Cortex of kidney (tissue), 1 donor: ENCODE measurements at regions not wholly inside any gene's neighbourhood (a gene's known extent, or its start where the extent isn't known, plus 50 kb on each side); places are given as distances from the start of the nearest gene placed in this dataset.
"Not testable (repeated sequence)": the region's sequence is repeated elsewhere in the genome, so short reads cannot be mapped to it uniquely, and the experiment has no call there.

ENCODE experiments used
- DNase-seq: peaks from one replicate; lab custom pipeline; 2025; lab: John Stamatoyannopoulos, UW

- DNase-seq: no peak
Measured at GRCh38 chr12:84134797-84135366, 777.7 kb downstream of the SLC6A15 start.

GRCh38 chr12:84131076-84131475, 781.5 kb downstream of the SLC6A15 start:
- no peak for DNase-seq

GRCh38 chr12:84128117-84128991, 784.2 kb downstream of the SLC6A15 start:
- DNase-seq: no peak

- no peak for DNase-seq
Measured at GRCh38 chr12:84124211-84124610, 788.4 kb downstream of the SLC6A15 start.

- no peak for DNase-seq
Measured at GRCh38 chr12:84117190-84117589, 795.4 kb downstream of the SLC6A15 start.

- no peak for DNase-seq
Measured at GRCh38 chr12:84113666-84114065, 798.9 kb downstream of the SLC6A15 start.

GRCh38 chr12:84103886-84104285, 808.7 kb downstream of the SLC6A15 start:
- DNase-seq: not testable (repeated sequence)

GRCh38 chr12:84101963-84102362, 810.6 kb downstream of the SLC6A15 start:
- DNase-seq: not testable (repeated sequence)

- DNase-seq: not testable (repeated sequence)
Measured at GRCh38 chr12:84099591-84099990, 813.0 kb downstream of the SLC6A15 start.

GRCh38 chr12:84091651-84092050, 820.9 kb downstream of the SLC6A15 start:
- DNase-seq: no peak

GRCh38 chr12:84089356-84089755, 823.2 kb downstream of the SLC6A15 start:
- no peak for DNase-seq

- DNase-seq: no peak
Measured at GRCh38 chr12:84085046-84085445, 827.6 kb downstream of the SLC6A15 start.

GRCh38 chr12:84079626-84080025, 833.0 kb downstream of the SLC6A15 start:
- DNase-seq: no peak

GRCh38 chr12:84077679-84078078, 834.9 kb downstream of the SLC6A15 start:
- DNase-seq: no peak

- no peak for DNase-seq
Measured at GRCh38 chr12:84075991-84076390, 836.6 kb downstream of the SLC6A15 start.

- no peak for DNase-seq
Measured at GRCh38 chr12:84073401-84073800, 839.2 kb downstream of the SLC6A15 start.

- no peak for DNase-seq
Measured at GRCh38 chr12:84072961-84073360, 839.6 kb downstream of the SLC6A15 start.

- DNase-seq: no peak
Measured at GRCh38 chr12:84070292-84070691, 842.3 kb downstream of the SLC6A15 start.

GRCh38 chr12:84069699-84070098, 842.9 kb downstream of the SLC6A15 start:
- no peak for DNase-seq

GRCh38 chr12:84069198-84069597, 843.4 kb downstream of the SLC6A15 start:
- DNase-seq: no peak

GRCh38 chr12:84058136-84058535, 854.5 kb downstream of the SLC6A15 start:
- no peak for DNase-seq

- DNase-seq: no peak
Measured at GRCh38 chr12:84054811-84055210, 857.8 kb downstream of the SLC6A15 start.

- no peak for DNase-seq
Measured at GRCh38 chr12:84047881-84048280, 864.7 kb downstream of the SLC6A15 start.

GRCh38 chr12:84046859-84047258, 865.7 kb downstream of the SLC6A15 start:
- no peak for DNase-seq
